BE2C (cell line): ENCODE measurements at regions not wholly inside any gene's neighbourhood (a gene's known extent, or its start where the extent isn't known, plus 50 kb on each side); places are given as distances from the start of the nearest gene placed in this dataset.

Experiments used
- DNase-seq: peaks from one replicate; pipeline ENCODE4 v3.0.0-alpha.2; 2020
- H3K27me3 ChIP-seq: fragments of 250-450 bp; sonication (Bioruptor Pico); 2 replicates; pipeline ENCODE4 v1.5.1; 2020; ENCODE audit warnings: mild to moderate bottlenecking
- H3K36me3 ChIP-seq: fragments of 250-450 bp; sonication (Bioruptor Pico); 2 replicates; pipeline ENCODE4 v1.5.1; 2020; ENCODE audit warnings: mild to moderate bottlenecking
- H3K4me1 ChIP-seq: fragments of 250-450 bp; sonication (Bioruptor Pico); 2 replicates; pipeline ENCODE4 v1.5.1; 2020
- H3K4me3 ChIP-seq: 2 replicates; pipeline ENCODE4 v1.5.1; 2011; ENCODE audit warnings: low read depth, low read length
- H3K9me3 ChIP-seq: fragments of 250-450 bp; sonication (Bioruptor Pico); 2 replicates; pipeline ENCODE4 v1.5.1; 2020
- TF ChIP-seq, protein P1 (sequence below): IDR thresholded peaks from 2 replicates; pipeline ENCODE4 v1.5.1; 2012; ENCODE audit warnings: mild to moderate bottlenecking, low read depth, low read length

DNA sequence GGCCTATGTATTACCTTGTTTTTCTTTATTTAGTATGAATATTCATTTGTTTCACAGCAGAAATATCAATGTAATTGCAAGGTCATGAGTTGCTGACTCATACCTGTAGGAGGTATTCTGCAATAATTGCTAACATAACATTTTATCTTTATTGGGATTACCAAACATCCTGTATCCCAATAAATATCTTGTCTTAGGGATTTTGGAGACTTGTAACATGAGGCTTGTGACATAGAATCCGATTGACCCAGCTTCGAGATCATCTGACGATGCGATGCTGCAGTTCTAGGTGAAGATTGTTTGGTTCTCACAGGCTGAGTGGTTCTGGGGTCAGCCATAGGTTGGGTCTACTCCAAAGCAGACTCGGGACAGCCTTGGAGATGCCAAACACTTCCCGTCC is 133.4 kb upstream of the RND3 start:
- Histone ChIP-seq H3K4me3 (no peak overlapping the region), H3K36me3 (no peaks in the 10 kb centered on the region), H3K9me3 (no peaks in the 10 kb centered on the region), H3K27me3 (no peaks in the 10 kb centered on the region), H3K4me1 (no peaks in the 10 kb centered on the region)
- TF ChIP-seq, protein P1, sequence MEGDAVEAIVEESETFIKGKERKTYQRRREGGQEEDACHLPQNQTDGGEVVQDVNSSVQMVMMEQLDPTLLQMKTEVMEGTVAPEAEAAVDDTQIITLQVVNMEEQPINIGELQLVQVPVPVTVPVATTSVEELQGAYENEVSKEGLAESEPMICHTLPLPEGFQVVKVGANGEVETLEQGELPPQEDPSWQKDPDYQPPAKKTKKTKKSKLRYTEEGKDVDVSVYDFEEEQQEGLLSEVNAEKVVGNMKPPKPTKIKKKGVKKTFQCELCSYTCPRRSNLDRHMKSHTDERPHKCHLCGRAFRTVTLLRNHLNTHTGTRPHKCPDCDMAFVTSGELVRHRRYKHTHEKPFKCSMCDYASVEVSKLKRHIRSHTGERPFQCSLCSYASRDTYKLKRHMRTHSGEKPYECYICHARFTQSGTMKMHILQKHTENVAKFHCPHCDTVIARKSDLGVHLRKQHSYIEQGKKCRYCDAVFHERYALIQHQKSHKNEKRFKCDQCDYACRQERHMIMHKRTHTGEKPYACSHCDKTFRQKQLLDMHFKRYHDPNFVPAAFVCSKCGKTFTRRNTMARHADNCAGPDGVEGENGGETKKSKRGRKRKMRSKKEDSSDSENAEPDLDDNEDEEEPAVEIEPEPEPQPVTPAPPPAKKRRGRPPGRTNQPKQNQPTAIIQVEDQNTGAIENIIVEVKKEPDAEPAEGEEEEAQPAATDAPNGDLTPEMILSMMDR: no peak
- DNase-seq: no peak

DNA sequence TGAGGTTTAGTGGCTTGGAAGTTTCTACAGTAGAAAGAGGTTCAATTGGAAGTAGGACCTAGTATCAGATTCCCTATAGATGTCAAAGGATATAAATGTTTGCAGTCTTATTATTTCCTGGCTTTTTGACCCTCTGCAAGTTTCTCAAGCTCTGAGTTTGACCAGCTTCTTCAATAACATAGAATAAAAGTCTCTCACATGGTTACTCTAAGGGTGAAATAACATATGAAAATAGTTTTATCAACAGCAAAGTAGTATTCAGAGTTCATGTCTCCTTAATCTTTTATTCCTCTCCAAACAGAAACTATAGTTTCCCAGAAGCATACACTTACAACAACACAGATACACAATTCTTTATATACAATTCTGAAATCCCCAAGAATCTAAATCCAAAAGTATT is 132.9 kb upstream of the RND3 start:
- no peak overlapping the region for H3K4me3 ChIP-seq

DNA sequence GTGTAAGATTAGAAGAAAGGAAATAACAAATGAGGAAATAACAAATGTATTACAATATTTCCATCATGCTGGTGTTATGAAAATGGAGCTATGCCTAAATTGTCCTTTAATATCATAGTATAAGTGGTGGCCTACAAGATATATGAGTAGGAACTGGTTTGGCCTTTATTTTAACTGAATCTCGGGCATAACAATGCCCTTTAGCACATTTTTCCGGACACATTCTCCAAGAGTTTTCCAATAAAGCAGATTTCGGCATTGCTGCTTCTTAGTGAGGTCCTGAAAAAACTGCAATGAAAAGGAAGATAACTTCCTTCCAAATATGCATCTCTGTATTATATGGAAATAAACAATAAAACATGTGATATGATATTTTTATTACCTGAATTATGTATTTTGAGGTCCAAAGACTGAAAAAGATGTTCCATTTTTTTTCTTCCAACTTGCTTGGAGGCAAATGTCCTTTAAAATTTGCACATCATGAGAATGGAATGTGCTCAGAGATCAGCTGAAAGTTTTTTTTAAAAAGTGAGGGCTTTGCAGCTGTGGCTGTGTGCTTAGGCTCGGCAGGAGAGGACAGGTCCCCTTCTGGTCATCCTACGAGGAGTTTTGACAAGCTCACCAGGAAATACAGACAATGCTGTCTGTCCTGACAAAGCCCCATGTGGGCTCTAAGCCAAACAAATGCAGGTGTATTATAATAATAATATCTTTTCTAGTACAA is 132.3 kb upstream of the RND3 start:
- TF ChIP-seq, protein P1: no peak
- no peaks in the 10 kb centered on the region for H3K9me3 ChIP-seq
- H3K4me1 ChIP-seq: no peaks in the 10 kb centered on the region
- no peaks in the 10 kb centered on the region for H3K36me3 ChIP-seq
- no peak for DNase-seq
- no peaks in the 10 kb centered on the region for H3K27me3 ChIP-seq
- H3K4me3 ChIP-seq: no peak overlapping the region

More for the DNA sequence above, 132.9 kb upstream of the RND3 start:
- Histone ChIP-seq H3K36me3 (no peaks in the 10 kb centered on the region), H3K27me3 (no peaks in the 10 kb centered on the region), H3K4me1 (no peaks in the 10 kb centered on the region), H3K9me3 (no peaks in the 10 kb centered on the region)
- DNase-seq: no peak
- TF ChIP-seq, protein P1: no peak

DNA sequence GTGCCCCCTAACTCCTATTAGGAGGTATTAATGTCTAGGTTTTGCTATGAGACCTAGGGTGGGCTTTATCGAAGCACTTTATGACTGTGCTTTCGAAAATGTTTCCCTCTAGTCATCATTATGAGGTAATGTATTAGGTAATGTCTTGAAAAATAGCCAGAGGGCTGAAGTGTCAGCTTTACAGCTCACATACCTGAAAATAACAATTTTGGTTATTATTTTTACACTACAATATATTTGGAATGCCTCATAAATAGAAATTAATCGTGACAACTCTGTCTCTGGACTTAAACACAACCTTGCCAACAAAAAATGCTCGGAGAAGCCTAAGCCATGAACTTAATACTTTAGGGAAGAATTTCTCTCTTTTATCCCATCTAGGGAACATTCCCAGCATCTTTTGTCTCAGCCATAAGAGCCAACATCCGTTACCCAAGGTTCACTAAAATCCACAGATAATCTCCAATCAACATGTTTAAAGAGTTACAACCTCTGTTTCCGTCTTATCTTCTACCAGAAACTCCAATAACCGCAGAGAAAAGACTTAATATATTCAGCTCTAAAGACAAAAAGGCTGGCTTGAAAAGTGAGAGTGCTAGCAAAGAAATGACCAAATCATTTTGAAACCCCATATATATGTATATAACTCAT is 130.9 kb upstream of the RND3 start:
- H3K4me1 ChIP-seq: no peaks in the 10 kb centered on the region
- DNase-seq: no peak
- TF ChIP-seq, protein P1: no peak
- no peaks in the 10 kb centered on the region for H3K27me3 ChIP-seq
- H3K36me3 ChIP-seq: no peaks in the 10 kb centered on the region
- H3K9me3 ChIP-seq: no peaks in the 10 kb centered on the region
- H3K4me3 ChIP-seq: no peak overlapping the region

DNA sequence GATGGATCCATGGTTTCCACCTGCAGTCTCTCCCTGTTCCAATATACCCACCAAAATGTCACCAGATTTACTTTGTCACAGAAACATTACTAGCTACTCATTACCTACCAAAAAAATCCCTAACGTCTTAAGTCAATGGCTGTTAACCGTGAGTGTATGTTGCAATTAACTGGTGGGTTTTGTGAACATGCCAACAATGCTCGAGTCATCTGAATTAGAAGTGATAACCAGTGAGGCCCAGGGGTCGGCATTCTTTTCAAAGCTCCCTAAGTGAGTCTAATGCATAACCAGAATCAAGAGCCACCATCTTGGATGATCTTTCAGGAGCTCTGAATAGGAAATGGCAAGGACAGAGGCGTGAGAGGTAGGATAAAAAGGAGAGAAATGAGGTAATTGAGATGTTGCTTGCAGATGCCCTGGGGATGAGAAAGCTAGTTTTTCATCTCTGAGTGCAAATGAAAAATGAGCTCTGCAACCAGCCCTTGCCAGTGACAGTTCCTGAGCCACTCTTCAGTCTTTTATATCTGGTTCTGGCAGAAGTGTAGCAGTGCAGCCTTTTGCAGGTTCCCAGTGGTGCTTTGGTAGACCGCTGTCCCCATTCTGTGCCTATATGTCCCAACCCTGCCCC is 130.0 kb upstream of the RND3 start:
- Histone ChIP-seq H3K27me3 (no peaks in the 10 kb centered on the region), H3K9me3 (no peaks in the 10 kb centered on the region), H3K4me3 (no peak overlapping the region), H3K4me1 (no peaks in the 10 kb centered on the region), H3K36me3 (no peaks in the 10 kb centered on the region)
- TF ChIP-seq, protein P1: no peak
- no peak for DNase-seq
